Smooth muscle cell (in vitro differentiated cells): ENCODE measurements at regions not wholly inside any gene's neighbourhood (a gene's known extent, or its start where the extent isn't known, plus 50 kb on each side); places are given as distances from the start of the nearest gene placed in this dataset.

Experiments used
- DNase-seq: peaks from one replicate; lab custom pipeline; 2025; ENCODE audit not compliant: unreplicated experiment; lab: John Stamatoyannopoulos, UW
- H2AFZ ChIP-seq: fragments of 200-600 bp; sonication (generic); 2 replicates; pipeline ENCODE4 v1.6.0; 2016; ENCODE audit warnings: antibody characterized with exemption, low read depth, mild to moderate bottlenecking
- H3F3A ChIP-seq: fragments of 200-600 bp; sonication (generic); 2 replicates; pipeline ENCODE4 v1.6.0; 2017; ENCODE audit warnings: antibody characterized with exemption, low read depth
- H3K27ac ChIP-seq: fragments of 200-600 bp; sonication (generic); 2 replicates; pipeline ENCODE4 v1.5.1; 2016; ENCODE audit warnings: low read depth, mild to moderate bottlenecking
- H3K27me3 ChIP-seq: fragments of 200-600 bp; sonication (generic); 2 replicates; pipeline ENCODE4 v1.6.1; 2016; ENCODE audit warnings: low read depth, mild to moderate bottlenecking
- H3K36me3 ChIP-seq: fragments of 200-600 bp; sonication (generic); 2 replicates; pipeline ENCODE4 v1.5.1; 2016; ENCODE audit warnings: low read depth
- H3K4me1 ChIP-seq: fragments of 200-600 bp; sonication (generic); 2 replicates; pipeline ENCODE4 v1.5.1; 2016; ENCODE audit warnings: low read depth
- H3K4me2 ChIP-seq: fragments of 200-600 bp; sonication (generic); 2 replicates; pipeline ENCODE4 v1.6.0; 2016; ENCODE audit warnings: mild to moderate bottlenecking
- H3K4me3 ChIP-seq: fragments of 200-600 bp; sonication (generic); 2 replicates; pipeline ENCODE4 v1.5.1; 2016; ENCODE audit warnings: mild to moderate bottlenecking
- H3K79me2 ChIP-seq: fragments of 200-600 bp; sonication (generic); 2 replicates; pipeline ENCODE4 v1.6.0; 2016; ENCODE audit warnings: low read depth, mild to moderate bottlenecking
- H3K9ac ChIP-seq: fragments of 200-600 bp; sonication (generic); 2 replicates; pipeline ENCODE4 v1.6.0; 2016; ENCODE audit warnings: low read depth
- H3K9me3 ChIP-seq: fragments of 200-600 bp; sonication (generic); replicated peaks from 2 replicates; pipeline ENCODE4 v1.5.1; 2016; ENCODE audit warnings: low read depth
- H4K20me1 ChIP-seq: fragments of 200-600 bp; sonication (generic); 2 replicates; pipeline ENCODE4 v1.6.0; 2016; ENCODE audit warnings: low read depth
- CTCF ChIP-seq: fragments of 200-600 bp; sonication (generic); IDR thresholded peaks from 2 replicates; pipeline ENCODE4 v1.5.1; 2017; ENCODE audit warnings: borderline replicate concordance, mild to moderate bottlenecking, antibody characterized with exemption; ENCODE audit not compliant: insufficient read depth, poor library complexity, severe bottlenecking
- WGBS: methylation state at CpG from one replicate; pipeline ENCODE4 v1.1.7; 2016; ENCODE audit warnings: low lambda C conversion rate; 5-methylcytosine and 5-hydroxymethylcytosine counted together

DNA sequence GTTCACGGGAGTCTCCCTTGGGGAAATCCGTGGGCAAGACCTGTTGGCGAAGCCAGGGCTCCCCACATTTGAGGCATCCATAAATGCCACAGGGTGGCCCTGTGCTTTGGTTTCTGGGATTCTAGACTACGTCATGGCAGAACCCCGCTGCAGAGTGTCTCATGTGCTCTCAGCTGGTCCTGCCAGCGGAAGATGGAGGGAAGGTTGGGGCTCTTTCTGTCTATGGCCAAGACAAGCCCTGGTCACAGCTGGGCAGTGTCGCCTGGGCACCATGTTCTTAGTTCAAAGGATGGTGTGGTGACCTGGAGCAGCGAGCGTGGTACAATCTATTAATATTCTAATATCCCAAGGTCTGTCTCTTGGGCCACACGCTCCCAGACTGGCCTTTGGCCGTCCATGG lies 511.7 kb downstream of the TBC1D22A start:
- no peaks in the 10 kb centered on the region for H3K27me3 ChIP-seq
- H3K4me3 ChIP-seq, result no peak overlapping the region
- no peaks in the 10 kb centered on the region for H3F3A ChIP-seq
- H4K20me1 ChIP-seq, result no peaks in the 10 kb centered on the region
- WGBS, result 75% methylated on average over 11 of the region's 11 CpGs
- no peak overlapping the region for H3K27ac ChIP-seq
- H3K36me3 ChIP-seq, result no peaks in the 10 kb centered on the region
- H3K9ac ChIP-seq, result no peak overlapping the region
- no peak overlapping the region for H2AFZ ChIP-seq
- no peak overlapping the region for H3K4me2 ChIP-seq
- H3K79me2 ChIP-seq, result no peaks in the 10 kb centered on the region
- no peak for DNase-seq
- H3K4me1 ChIP-seq, result no peaks in the 10 kb centered on the region
- no peaks in the 10 kb centered on the region for H3K9me3 ChIP-seq
- no peak for TF ChIP-seq CTCF

DNA sequence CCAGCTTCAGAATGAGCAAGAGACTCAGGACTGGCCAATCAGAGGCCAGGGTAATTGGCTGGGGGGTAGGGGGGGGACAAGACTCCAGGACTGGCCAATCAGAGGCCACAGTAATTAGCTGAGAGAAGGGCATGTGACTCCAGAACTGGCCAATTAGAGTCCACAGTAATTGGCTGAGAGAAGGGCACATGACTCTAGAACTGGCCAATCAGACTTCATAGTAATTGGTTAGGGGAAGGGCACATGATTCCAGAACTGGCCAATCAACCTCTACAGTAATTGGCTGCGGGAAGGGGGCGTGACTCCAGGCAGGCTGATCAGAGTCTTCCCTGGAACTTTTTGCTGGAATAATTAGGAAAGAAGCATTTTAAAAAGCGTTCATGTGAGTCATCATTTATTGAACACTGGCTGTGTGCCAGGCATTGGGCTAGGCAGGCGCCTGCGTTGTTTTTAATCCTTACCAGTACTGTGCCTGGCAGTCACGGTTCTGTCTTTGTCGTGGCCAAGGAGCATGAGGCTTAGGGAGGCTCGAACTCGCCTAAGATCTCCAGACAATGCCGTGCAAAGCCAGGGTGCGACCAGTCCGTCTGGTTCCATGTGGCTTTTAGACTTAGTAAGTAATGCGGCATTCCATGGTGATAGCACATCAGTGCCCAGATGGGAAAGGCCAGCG lies 508.1 kb downstream of the TBC1D22A start:
- no peak for TF ChIP-seq CTCF
- Histone ChIP-seq H3K27ac (no peak overlapping the region), H3K4me3 (no peak overlapping the region), H3K9me3 (peaks cover 3% of the 10 kb centered on the region), H3K79me2 (no peaks in the 10 kb centered on the region), H3K9ac (no peak overlapping the region), H3K27me3 (no peaks in the 10 kb centered on the region), H4K20me1 (no peaks in the 10 kb centered on the region), H3K4me1 (no peaks in the 10 kb centered on the region), H2AFZ (no peak overlapping the region), H3K36me3 (no peaks in the 10 kb centered on the region), H3K4me2 (no peak overlapping the region), H3F3A (no peaks in the 10 kb centered on the region)
- DNase-seq, result no peak
- 81% methylated on average over 14 of the region's 14 CpGs for WGBS

DNA sequence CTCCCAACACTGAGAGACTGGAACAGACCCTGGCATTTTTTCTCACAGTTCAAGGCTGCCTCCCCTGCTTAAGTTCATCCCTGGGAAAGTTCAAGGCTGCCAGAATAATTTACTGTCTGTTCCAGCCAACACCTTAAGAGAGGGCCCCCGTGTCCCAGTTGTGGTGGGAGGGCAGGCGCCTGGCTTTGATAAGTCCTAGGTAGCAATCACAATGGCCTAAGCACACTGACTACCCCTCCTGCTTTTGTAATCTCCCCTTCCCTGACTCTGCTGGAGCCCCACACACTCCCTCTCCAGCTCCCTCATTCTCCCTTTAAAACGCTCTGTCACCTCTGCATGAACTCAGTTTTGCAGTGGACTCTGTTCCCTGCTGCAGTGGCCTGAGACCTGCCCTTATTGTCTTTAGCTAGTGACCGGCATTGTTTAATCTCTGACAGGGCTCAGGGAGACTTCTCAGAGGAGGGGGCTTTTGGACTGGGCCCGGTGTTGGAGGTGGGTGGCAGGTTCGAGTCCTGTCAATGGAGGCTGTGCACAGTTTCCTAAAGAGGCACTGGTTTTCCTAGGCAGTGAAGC lies 507.2 kb downstream of the TBC1D22A start:
- Histone ChIP-seq H3K27ac (no peak overlapping the region), H3K27me3 (no peaks in the 10 kb centered on the region), H4K20me1 (no peaks in the 10 kb centered on the region), H3K9ac (no peak overlapping the region), H3K9me3 (peaks cover 3% of the 10 kb centered on the region), H3K36me3 (no peaks in the 10 kb centered on the region), H3K79me2 (no peaks in the 10 kb centered on the region), H2AFZ (no peak overlapping the region), H3K4me2 (no peak overlapping the region), H3F3A (no peaks in the 10 kb centered on the region), H3K4me1 (no peaks in the 10 kb centered on the region), H3K4me3 (no peak overlapping the region)
- no peak for TF ChIP-seq CTCF
- WGBS, result 78% methylated on average over 6 of the region's 6 CpGs
- DNase-seq, result no peak
